NCI-H1930 (cell line): ENCODE measurements at regions not wholly inside any gene's neighbourhood (a gene's known extent, or its start where the extent isn't known, plus 50 kb on each side); places are given as distances from the start of the nearest gene placed in this dataset.
"Not testable (repeated sequence)": the region's sequence is repeated elsewhere in the genome, so short reads cannot be mapped to it uniquely, and the experiment has no call there.

Experiments
- DNase-seq, 2 experiments: peaks; one replicate each; lab custom pipeline; 2025; lab: John Stamatoyannopoulos, UW

DNA sequence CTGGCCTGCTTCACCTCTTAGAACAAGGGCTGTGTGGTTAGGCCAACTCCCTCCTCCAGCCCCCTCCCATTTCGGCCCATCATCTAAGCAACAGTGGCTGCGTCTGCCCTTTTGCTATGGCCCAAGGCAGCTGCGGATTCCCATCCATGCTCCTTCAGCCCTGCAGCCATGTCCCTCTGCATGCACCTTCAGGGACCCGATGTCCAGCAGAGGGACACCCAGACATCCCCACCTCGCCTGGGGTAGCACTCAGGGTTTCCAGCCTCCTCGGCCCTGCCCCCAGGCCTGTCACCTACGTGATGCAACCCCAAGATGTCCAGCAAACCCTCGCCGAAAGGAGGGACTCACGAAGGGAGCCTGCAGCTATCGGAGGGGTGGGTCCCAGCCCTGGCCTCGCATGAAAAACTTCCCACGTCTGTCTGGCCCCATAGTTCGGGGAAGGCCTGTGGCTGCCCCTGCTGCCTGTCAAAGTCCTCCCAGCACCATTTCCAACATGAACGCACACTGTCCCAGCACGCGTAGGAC lies 194.4 kb downstream of the CTTN start:
- no peak for DNase-seq

DNA sequence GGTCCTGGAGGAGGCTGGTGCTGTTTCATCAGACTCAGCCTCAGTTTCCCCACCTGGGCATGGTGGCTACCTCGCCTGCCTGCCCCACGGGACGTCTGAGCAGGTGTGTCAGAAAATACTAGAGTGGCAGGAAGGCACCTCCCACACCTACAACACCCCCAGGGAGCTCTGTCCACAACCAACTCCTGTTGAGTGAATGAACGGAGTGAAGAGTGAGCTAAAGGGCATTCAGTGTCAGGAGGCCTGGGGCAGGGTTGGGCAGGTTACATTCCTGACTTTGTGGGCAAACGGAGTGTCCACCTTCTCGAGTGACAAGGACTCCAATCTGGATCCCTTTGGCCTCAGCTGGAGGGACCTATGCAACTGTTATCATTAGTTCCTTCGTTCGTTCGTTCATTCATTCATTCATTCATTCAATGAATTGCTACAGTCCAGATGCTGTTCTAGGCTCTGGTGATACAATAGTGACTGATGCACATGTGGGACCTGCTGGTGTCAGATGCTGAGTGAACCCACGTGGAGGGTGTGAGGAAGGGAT lies 195.2 kb downstream of the CTTN start:
- DNase-seq = no peak

DNA sequence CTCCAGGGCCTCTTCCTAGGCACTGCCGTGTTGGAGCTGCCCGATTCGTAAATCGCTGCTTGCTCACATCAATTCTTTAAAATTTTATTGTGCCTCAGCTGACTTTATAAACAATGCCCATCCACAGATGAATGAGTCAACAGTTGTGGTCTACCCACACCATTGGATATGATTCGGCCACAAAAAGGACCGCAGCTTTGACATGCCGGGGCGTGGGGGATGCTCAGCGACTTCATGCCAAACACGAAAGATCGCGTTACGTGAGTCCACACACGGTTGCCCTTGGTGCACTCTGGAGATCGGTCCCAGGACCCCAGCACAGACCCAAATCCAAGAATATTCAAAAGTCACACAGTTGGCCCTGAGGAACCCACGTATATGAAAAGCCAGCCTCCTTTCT lies 195.7 kb downstream of the CTTN start:
- no peak for DNase-seq

DNA sequence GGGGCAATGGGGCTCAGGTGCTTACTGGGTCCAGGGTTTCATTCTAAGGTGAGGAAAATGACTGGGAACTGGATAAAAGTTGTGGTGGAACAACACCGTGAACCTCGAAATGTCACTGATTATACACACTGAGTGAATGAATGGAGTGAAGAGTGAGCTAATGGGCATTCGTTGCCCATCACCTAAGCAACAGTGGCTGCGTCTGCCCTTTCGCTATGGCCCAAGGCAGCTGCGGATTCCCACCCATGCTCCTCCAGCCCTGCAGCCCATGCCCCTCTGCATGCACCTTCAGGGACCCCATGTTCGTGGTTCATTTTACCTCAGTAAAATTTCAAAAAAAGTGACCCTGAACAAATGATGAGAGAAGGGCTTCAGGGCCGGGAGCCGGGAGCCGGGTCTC lies 196.3 kb downstream of the CTTN start:
- no peak for DNase-seq

DNA sequence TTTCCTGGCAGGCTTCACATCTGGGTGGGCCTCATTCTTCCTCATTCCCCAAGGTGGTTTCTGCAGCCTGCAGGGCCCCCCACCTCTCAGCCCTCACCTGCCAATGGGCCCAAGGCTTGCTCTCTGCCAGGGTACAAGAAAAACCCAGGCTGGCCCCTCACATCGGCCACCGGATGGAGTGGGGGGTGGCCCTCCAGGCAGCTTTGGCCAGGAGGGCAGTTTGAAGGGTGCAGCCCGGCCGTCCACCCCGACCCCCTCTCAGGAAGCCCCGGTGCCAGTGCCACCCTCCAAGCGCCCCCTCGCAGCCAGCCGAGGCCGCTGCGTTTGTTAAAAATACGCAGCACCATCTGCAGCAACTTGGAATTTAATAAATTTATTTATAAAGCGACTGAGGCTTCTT lies 196.7 kb downstream of the CTTN start:
- no peak for DNase-seq

DNA sequence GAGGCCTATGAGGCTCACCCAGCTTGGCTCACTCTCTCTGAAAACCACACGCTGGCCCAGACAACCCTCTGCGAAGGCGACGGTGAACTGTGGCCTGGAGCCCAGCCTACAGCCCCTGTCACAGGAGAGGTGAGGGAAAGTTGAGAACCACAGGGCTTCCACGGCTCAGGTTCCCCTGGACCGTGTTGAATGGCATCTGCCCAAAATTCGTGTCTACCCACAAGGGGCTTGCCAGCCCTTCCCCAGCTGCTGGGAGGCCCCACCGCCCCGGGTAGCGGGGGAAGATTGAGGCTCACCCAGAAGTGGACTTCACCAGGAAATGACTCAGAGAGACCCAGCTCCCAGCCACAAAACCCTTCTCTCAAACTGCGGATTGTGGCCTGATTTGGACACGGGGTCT lies 197.1 kb downstream of the CTTN start:
- DNase-seq = no peak

DNA sequence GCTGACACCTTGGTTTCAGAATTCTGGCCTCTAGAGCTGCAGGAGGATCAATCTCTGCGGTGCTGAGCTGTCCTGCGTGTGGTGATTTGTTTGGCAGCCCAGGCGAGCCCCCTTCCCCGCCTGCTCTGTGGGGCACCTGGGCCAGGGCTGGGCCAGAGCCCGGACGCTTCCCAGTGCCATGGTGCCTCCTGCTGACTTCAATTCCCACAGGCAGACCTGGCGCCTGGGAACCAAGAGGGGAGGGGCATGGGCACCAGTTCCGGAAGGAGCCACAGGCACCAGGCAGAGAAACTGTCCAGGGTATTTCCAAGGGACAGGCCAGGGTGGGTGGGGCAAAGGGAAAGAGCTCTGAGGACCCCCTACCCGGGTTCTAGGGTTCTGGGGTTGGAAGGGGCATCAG lies 197.8 kb downstream of the CTTN start:
- no peak for DNase-seq

DNA sequence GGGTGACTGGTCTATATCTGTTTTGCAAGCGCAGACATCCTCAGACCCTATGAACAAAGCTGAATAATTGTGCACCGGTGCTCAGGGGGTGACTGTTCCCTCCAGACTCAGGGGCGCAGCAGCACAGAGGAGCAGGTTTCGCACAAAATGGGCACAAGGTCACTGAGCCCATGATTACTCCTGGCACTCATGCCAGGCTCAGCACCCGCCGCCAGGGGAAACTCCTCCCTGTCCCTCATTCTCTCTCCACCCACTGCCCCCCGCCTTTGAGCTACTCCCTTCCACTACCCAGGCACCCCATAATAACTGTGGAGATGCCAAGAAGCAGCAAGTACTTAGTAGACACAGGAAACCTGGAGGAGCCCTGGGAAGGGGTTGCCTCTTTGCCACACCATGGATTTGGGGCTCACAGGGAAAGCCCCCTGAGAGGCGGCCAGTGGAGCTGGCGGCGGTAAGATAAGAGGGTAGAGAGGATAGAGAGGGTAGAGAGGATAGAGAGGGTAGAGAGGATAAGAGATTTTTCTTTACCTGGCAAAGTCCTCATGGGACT lies 198.8 kb downstream of the CTTN start:
- no peak for DNase-seq

DNA sequence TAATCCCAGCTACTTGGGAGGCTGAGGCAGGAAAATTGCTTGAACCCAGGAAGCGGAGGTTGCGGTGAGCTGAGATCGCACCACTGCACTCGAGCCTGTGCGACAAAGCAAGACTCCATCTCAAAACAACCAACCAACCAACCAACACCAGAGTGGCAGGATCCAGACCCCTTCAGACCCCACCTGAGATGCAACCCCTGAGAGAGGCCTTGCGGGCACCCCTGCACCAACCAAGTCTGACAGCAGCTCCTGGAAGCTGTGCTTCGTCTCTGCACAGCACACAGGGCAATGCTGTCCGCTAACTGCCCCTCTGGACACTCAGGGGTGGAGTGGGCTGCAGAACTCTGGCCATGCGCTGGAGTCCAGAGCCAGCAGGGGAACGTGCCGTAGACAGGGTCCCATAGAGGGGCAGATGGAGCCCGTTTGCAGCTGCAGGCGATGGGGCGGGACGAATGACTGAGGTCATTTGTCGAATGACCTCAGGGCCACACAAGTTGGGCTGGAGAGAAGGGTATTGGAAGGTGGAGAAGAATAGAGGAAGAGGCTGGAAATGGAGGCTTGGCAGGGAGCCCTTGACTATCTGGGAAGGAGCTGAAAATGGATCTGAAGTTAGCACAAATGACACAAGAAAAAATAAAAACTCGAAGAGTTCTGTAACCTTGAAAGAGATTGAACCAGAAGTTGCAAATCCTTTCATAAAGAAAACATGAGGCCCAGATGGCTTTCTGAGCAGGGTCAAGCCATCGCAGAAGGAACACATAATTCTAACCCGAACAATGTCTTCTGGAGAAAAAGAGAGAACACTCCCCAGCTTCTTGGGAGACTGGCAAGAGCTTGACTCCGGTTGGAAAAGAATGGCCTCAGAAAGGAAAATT lies 199.7 kb downstream of the CTTN start:
- DNase-seq = no peak

DNA sequence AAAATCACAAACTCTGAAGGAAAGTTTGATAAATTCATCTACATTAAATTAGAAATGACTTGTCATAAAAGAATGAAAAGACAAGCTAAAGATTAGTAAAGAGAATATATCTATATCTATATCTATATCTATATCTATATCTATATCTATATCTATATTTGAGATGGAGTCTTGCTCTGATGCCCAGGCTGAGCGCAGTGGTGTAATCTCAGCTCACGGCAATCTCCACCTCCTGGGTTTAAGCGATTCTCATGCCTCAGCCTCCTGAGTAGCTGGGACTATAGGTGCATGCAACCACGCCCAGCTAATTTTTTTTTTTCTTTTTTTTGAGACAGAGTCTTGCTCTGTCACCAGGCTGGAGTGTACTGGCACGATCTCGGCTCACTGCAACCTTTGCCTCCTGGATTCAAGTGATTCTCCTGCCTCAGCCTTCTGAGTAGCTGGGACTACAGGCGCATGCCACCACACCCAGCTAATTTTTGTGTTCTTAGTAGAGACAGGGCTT lies 202.6 kb downstream of the CTTN start:
- DNase-seq = not testable (repeated sequence)

DNA sequence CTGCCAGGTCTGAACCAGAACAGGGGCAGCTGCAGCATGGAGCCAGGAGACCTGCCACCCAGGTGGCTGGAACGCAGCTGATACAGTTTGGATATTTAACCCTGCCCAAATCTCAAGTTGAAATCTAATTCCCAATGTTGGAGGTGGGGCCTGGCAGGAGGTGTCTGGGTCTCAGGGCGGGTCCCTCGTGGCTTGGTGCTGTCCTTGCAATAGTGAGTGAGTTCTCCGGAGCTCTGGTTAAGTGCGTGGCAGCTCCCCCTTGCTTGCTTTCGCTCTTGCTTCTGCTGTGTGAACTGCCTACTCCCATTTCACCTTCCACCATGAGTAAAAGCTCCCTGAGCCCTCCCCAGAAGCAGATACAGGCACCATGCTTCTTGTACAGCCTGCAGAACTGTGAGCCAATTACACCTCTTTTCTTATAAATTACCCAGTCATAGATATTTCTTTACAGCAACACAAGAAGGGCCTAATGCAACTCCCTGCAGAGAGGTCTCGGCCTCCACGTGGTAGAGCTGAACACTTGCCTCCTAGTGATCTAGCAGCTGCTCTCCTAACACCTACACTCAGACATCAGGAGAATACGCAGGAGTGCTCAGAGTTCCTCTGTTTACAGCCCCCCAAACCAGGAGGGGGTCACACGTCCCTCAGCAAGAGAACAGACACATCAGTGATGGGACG lies 203.7 kb downstream of the CTTN start:
- no peak for DNase-seq

DNA sequence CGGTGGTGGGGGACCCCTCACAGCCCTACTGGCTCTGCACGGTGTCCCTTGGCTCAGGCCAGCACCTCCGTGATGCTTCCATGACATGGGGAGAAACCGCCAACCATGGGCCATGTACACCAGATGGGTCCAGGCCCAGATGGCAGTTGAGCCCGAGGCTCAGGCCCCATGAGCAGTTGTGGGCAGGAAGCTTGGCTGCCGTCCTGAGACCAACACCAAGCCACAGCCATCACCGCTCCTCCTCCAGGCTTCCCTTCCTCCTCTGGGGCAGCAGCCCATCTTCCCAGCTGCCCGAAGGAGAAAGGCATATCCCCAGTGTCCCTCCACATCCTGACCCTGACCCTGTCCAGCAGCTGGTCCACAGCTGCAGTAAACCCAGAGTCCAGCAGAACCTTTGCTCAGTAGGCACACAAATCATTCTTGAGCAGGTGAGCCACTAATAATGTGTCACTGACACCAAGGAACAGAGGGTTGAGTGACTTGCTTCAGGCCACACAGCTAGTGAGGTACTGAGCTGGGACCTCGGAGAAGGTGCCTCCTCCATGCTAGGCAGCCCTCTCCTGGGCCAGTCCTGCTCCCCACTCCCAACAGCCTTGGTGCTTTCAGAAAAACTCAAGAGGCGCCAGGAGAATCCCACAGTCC lies 204.9 kb downstream of the CTTN start:
- no peak for DNase-seq

DNA sequence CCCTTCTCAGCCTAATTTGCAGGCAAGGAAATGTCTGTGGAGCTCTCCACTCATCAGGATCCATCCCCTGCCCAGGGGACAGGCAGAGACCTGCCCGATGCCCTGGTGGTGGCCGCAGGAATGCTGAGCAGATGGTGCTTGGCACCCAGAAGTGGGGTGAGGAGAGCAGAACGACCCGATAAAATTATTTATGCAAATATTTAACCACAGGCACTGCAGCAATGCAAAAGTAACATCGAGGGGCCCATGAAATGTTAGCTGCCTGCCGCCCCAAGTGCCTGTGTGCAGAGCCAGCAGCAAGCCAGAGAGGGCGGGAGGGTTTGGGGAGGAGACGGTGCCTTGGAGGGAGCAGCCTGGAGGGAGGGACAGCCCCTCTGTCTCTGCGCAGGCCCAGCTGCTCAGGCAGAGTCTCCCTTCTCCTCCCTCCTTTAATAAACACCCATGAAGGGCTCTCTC lies 205.5 kb downstream of the CTTN start:
- DNase-seq = no peak

DNA sequence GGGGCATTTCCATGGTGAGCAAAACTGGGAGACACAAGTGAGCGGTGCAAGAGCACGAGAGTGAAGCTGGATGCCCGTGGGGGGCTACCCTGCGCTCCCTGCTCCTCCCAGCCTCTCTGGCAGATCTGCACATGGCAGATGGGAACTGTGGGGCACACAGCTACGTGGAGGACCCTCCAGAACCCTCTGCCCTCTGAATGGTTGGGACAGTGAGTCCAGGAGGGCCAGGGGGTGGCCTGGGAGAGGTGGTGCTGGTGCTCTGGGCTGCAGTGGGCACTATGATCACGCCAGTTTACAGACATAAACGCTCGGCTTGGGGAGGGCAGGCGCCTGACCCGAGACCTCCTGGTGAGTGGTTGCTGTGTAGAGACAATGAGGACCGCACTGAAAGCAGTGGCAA lies 205.9 kb downstream of the CTTN start:
- no peak for DNase-seq

DNA sequence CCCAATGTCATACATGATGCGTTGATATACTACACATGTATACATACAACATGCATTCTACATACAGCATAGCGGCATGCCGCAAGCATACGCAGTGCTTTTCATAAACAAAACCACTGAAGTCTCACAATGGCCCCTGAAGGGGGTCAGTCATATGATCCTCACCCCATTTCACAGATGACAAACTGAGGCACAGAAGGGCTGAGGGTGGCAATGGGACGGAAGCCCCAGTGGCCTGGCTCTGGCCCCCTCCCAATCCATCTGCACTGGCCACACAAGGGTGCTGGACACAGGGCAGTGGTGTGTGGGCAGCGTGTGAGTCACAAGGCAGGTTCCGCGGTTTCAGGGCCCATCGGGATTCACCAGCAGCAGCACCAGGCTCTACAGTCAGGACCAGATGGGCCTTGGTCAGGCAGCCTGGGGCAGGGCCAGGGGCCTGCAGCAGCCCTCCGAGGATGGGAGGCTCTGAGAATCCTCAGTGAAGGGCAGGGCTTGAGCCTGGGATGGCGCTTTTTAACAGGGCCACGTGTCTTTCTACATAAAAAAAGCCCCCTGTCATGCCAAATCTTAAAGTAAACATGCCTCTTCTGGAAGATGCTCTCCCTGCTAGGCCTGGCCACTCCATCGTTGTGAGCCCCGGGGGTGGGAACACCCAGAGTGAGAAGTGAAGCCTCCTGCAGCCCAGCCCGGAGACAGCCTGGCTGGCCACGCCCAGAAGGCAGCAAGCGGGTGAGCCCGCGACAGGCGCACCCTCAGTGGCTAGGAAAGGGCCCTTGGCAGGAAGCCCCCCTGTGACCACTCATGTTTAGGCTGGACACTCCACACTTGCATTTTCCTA lies 206.5 kb downstream of the CTTN start:
- no peak for DNase-seq

DNA sequence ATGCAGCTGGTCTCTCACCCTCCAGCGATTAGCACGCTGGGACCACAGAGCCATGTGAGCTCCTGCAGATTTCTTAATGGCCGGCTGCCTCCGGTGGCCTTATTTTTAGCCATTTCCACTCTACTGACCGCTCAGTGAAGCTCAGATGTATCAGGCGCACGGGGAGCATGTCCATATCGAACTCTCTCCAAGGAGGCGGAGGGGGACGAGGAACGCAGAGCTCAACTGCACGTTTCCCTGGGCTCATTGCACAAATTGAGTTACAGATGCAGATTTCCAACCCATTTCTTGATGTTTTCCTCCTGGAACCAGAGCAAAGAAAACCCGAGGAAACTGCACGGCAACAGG lies 207.1 kb downstream of the CTTN start:
- DNase-seq = no peak

DNA sequence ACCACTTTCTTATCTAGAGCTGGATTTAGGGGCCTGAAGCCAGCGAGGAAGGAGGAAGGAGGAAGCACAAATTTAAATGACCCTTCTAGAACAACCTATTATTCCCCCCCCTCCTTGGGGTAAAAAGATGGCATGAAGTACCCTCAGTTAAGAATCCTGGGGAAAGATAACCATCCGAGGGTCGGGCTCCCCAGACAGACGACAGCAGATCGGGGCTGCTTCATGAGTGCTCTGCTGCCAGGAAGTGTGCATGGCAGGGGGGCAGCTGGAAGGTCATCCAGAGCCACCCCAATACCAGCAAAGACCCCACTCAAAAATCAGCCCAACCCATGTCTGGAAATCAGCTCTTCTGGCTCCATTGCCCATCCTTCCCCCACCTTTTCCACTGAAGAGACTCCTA lies 207.5 kb downstream of the CTTN start:
- DNase-seq = no peak

DNA sequence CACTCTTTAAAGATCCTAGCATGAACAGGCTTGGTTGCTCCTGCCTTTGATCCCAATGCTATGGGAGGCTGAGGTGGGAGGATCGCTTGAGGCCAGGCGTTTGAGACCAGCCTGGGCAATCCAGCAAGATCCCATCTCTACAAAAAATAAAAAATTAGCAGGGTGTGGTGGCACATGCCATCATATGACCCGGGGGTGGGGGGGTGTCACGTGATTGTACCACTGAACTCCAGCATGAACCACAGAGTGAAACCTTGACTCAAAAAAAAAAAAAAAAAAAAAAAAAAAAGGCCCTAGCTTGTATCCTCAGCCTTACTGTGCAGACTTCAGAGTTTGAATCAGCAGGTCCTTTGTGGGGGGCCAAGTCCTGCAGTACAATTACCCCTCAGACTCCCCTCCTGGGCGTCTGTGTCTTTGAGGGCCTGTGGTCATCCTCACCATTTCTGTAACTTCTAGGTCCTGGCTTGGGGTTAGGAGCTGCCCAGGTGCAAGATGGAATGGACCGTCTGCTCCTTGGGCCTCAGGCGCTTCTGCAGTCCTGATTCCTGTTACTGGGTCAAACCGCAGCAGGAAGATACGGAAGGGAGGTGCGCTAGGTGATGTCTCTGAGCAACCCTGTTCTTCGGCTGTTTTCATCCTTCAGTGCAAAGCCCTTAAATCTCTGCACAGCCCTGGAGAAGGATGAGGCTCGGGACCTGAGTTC lies 208.1 kb downstream of the CTTN start:
- DNase-seq = no peak

DNA sequence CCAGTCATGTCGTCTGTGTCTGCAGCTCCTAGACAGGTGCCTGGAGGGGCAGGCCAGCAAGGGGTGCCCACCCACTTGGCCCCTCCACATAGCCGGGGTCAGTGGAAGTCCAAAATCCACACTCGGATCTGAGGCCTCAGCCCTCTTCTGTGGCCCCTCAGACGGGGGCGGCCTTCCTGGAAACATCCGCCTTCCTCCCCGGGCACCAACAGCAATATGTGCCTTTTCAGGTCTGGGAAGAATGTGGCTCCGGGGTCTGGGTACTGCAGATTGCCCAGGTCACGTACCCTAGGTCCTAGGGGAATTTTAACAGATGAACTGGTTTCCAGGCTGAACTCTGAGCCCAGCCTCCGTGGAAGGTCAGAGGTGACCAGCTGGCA lies 208.6 kb downstream of the CTTN start:
- DNase-seq = no peak

DNA sequence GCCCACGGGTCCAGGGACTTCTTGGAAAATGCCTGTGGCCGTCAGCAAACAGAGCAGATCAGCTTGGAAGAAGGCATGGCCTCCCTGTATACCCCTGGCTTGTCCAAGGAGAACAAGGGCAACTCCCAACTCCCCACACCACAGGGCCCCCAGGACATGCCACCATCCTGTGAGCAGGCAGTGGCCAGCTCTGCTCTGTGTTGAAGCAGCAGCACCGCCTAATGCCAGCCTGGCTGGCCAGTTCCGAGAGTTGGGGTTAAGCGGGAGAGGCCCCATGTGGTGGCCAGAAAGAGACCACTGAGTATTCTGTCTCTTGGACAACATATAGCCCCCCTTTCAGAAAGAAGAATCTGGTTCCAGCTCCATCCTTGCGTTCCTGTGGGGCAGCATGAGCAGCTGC lies 209.2 kb downstream of the CTTN start:
- no peak for DNase-seq
